AG04450 (cell line): ENCODE measurements at regions not wholly inside any gene's neighbourhood (a gene's known extent, or its start where the extent isn't known, plus 50 kb on each side); places are given as distances from the start of the nearest gene placed in this dataset.

Source experiments
- CTCF ChIA-PET: fragments of 300-600, 350-600 bp; formaldehyde crosslinking; extraction: SDS; loops from one replicate; lab custom pipeline; 2022; ENCODE audit warnings: antibody characterized with exemption, inconsistent platforms; lab: Charles Lee
- POLR2A ChIA-PET: fragments of 350-600 bp; formaldehyde crosslinking; extraction: SDS; loops from one replicate; lab custom pipeline; 2021; ENCODE audit warnings: antibody characterized with exemption, inconsistent platforms; lab: Yijun Ruan, JAX
- DNase-seq: peaks from one replicate; pipeline ENCODE4 v3.0.0-alpha.2; 2011; ENCODE audit warnings: low read depth, low spot score
- H3K27ac ChIP-seq: one replicate; pipeline ENCODE4 v1.5.1; 2012; ENCODE audit warnings: low read depth, low read length, control low read depth
- H3K27me3 ChIP-seq: one replicate; pipeline ENCODE4 v1.6.0; 2012; ENCODE audit warnings: low read length; ENCODE audit not compliant: control insufficient read depth, insufficient read depth
- H3K4me3 ChIP-seq: 2 replicates; pipeline ENCODE4 v1.5.1; 2011; ENCODE audit warnings: mild to moderate bottlenecking, low read depth, low read length, control low read depth
- H3K9me3 ChIP-seq: 2 replicates; pipeline ENCODE4 v1.5.1; 2012; ENCODE audit warnings: low read length; ENCODE audit not compliant: control insufficient read depth, insufficient read depth
- CTCF ChIP-seq: IDR thresholded peaks from 2 replicates; pipeline ENCODE4 v1.5.1; 2011; ENCODE audit warnings: low read depth, low read length, control low read depth, inconsistent platforms

DNA sequence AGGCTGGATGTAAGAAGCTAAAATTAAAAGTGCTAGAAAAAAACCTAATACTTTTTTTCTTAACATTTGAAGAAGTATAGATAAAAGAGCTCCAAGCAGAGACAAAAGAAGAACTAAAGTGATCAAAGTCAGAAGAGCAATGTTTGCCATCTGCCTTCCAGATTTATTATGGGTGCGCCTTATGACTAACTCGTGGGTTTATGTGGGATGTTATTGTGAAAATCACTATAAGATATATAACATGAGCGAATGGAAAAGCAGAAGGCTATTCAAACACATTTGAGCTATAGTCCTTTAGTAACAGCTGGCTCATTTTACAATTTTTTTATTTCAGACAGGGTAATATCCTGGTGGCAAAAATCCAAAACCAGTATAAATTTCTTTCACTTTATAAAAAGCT, 1040.7 kb downstream of the RAPGEF2 start:
- Histone ChIP-seq H3K27ac (no peak overlapping the region), H3K27me3 (no peaks in the 10 kb centered on the region), H3K4me3 (no peak overlapping the region), H3K9me3 (peaks cover 3% of the 10 kb centered on the region)
- TF ChIP-seq CTCF, result no peak
- DNase-seq, result no peak
- POLR2A ChIA-PET, result no interaction called here
- CTCF ChIA-PET, result no interaction called here

DNA sequence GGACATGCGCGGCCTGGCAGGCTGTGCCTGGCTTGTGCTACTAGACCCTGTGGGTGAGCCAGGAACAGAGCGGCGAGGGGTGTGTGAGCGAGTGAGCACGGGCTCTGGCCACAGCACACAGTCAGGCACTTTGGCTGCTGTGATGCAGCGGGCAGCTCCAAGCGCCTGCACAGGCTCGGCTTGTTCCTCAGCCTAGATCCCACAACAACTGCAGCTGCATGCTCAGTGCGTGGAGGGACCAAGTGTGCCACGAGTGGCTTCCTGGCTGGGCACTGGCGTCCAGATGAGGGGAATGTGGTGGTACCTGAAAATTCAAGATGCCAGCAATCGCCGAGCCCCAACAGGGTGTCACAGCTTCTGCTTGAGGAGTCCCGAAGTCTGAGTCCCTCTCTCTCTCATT, 1056.6 kb downstream of the RAPGEF2 start:
- no peak overlapping the region for H3K27ac ChIP-seq
- H3K4me3 ChIP-seq, result no peak overlapping the region
- H3K27me3 ChIP-seq, result no peaks in the 10 kb centered on the region
- peaks cover 21% of the 10 kb centered on the region for H3K9me3 ChIP-seq
- ChIA-PET POLR2A (no interaction called here), CTCF (no interaction called here)
- no peak for DNase-seq
- TF ChIP-seq CTCF, result no peak

GRCh38 chr4:160161026-160161425, 1058.1 kb downstream of the RAPGEF2 start:
- H3K27ac ChIP-seq, result no peak overlapping the region
- H3K27me3 ChIP-seq, result no peaks in the 10 kb centered on the region
- ChIA-PET POLR2A (no interaction called here), CTCF (no interaction called here)
- no peak for DNase-seq
- H3K9me3 ChIP-seq, result peaks cover 21% of the 10 kb centered on the region
- TF ChIP-seq CTCF, result no peak
- no peak overlapping the region for H3K4me3 ChIP-seq

GRCh38 chr4:160175064-160175643, 1072.3 kb downstream of the RAPGEF2 start:
- no peak for TF ChIP-seq CTCF
- ChIA-PET CTCF (no interaction called here), POLR2A (no interaction called here)
- DNase-seq, result no peak
- Histone ChIP-seq H3K27ac (no peak overlapping the region), H3K9me3 (peaks cover 14% of the 10 kb centered on the region), H3K27me3 (no peaks in the 10 kb centered on the region), H3K4me3 (no peak overlapping the region)

- H3K9me3 ChIP-seq, result peaks cover 2% of the 10 kb centered on the region; the same call in 1 of the 2 replicates
- no peak overlapping the region for H3K4me3 ChIP-seq
- TF ChIP-seq CTCF, result no peak
- no peak for DNase-seq
- CTCF ChIA-PET, result no interaction called here
- POLR2A ChIA-PET, result no interaction called here
- H3K27me3 ChIP-seq, result no peaks in the 10 kb centered on the region
- no peak overlapping the region for H3K27ac ChIP-seq
These were observed 1077.3 kb downstream of the RAPGEF2 start for GRCh38 chr4:160180211-160180610.
